ENCODE measurements at regions not wholly inside any gene's neighbourhood (a gene's known extent, or its start where the extent isn't known, plus 50 kb on each side); places are given as distances from the start of the nearest gene placed in this dataset.

DNA sequence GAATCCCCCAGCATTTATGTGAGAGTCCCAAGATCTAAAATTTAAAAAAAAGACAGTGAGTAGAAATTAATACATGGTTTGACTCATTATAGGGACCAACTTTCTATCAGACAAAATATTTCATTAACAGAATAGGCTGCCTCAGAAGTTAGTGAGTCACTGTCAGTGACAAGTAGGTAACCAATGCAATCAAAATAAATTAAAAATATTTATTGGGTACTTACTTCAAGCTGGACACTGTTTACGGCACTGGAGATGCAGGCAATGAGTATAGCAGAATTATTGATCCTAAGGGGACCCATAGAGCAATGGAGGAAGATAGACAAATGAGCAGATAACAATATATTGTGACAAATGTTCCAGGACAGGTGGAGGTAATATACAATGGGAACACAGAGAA is 135.6 kb upstream of the BCL6 start:
- H3K36me3 ChIP-seq (ENCODE audit: control insufficient read depth in 2 of 3, insufficient read depth in 3 of 3, low read length in 3 of 3), result no peaks in the 10 kb centered on the region
- H3K9me3 ChIP-seq (ENCODE audit: control insufficient read depth in 2 of 3, insufficient read depth in 1 of 3, low read length in 3 of 3), result no peaks in the 10 kb centered on the region
- H3K9ac ChIP-seq (ENCODE audit: low read length in 3 of 3), result no peak overlapping the region
- no peaks in the 10 kb centered on the region for H3K4me1 ChIP-seq (ENCODE audit: control insufficient read depth in 2 of 3, insufficient read depth in 2 of 3, low read depth in 1 of 3, low read length in 3 of 3)
- DNase-seq, result no peak
- TF ChIP-seq, protein P1, sequence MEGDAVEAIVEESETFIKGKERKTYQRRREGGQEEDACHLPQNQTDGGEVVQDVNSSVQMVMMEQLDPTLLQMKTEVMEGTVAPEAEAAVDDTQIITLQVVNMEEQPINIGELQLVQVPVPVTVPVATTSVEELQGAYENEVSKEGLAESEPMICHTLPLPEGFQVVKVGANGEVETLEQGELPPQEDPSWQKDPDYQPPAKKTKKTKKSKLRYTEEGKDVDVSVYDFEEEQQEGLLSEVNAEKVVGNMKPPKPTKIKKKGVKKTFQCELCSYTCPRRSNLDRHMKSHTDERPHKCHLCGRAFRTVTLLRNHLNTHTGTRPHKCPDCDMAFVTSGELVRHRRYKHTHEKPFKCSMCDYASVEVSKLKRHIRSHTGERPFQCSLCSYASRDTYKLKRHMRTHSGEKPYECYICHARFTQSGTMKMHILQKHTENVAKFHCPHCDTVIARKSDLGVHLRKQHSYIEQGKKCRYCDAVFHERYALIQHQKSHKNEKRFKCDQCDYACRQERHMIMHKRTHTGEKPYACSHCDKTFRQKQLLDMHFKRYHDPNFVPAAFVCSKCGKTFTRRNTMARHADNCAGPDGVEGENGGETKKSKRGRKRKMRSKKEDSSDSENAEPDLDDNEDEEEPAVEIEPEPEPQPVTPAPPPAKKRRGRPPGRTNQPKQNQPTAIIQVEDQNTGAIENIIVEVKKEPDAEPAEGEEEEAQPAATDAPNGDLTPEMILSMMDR (IDR thresholded peaks at IDR 0.05; ENCODE audit: borderline replicate concordance, extremely low read depth, insufficient read depth), result no peak
- no peaks in the 10 kb centered on the region for H3K27me3 ChIP-seq (ENCODE audit: control insufficient read depth, insufficient read depth, low read length)
- no peak overlapping the region for H3K27ac ChIP-seq (ENCODE audit: low read depth in 2 of 2, low read length in 2 of 2)
- no peak for FAIRE-seq
- intact Hi-C loops (cut with DNase I), result no loop called here
- H3K4me3 ChIP-seq (ENCODE audit: low read length in 3 of 3), result no peak overlapping the region

GRCh38 chr3:187888701-187889100 is 143.4 kb upstream of the BCL6 start:
- Histone ChIP-seq H3K27ac (ENCODE audit: low read depth in 2 of 2, low read length in 2 of 2) (no peak overlapping the region), H3K36me3 (ENCODE audit: control insufficient read depth in 2 of 3, insufficient read depth in 3 of 3, low read length in 3 of 3) (no peaks in the 10 kb centered on the region)

GRCh38 chr3:187889106-187889505 is 143.8 kb upstream of the BCL6 start:
- Histone ChIP-seq H3K9me3 (ENCODE audit: control insufficient read depth in 2 of 3, insufficient read depth in 1 of 3, low read length in 3 of 3) (no peaks in the 10 kb centered on the region), H3K4me3 (ENCODE audit: low read length in 3 of 3) (no peak overlapping the region), H3K36me3 (ENCODE audit: control insufficient read depth in 2 of 3, insufficient read depth in 3 of 3, low read length in 3 of 3) (no peaks in the 10 kb centered on the region), H3K9ac (ENCODE audit: low read length in 3 of 3) (no peak overlapping the region), H3K27ac (ENCODE audit: low read depth in 2 of 2, low read length in 2 of 2) (no peak overlapping the region), H3K27me3 (ENCODE audit: control insufficient read depth, insufficient read depth, low read length) (no peaks in the 10 kb centered on the region), H3K4me1 (ENCODE audit: control insufficient read depth in 2 of 3, insufficient read depth in 2 of 3, low read depth in 1 of 3, low read length in 3 of 3) (no peaks in the 10 kb centered on the region)
- TF ChIP-seq, protein P1 (IDR thresholded peaks at IDR 0.05; ENCODE audit: borderline replicate concordance, extremely low read depth, insufficient read depth), result no peak
- intact Hi-C loops (cut with DNase I), result no loop called here
- FAIRE-seq, result no peak
- DNase-seq, result no peak

More at GRCh38 chr3:187888701-187889100, 143.4 kb upstream of the BCL6 start:
- H3K9ac ChIP-seq (ENCODE audit: low read length in 3 of 3), result no peak overlapping the region
- no peaks in the 10 kb centered on the region for H3K9me3 ChIP-seq (ENCODE audit: control insufficient read depth in 2 of 3, insufficient read depth in 1 of 3, low read length in 3 of 3)
- H3K27me3 ChIP-seq (ENCODE audit: control insufficient read depth, insufficient read depth, low read length), result no peaks in the 10 kb centered on the region
- no peaks in the 10 kb centered on the region for H3K4me1 ChIP-seq (ENCODE audit: control insufficient read depth in 2 of 3, insufficient read depth in 2 of 3, low read depth in 1 of 3, low read length in 3 of 3)
- DNase-seq (no peak), FAIRE-seq (no peak)
- H3K4me3 ChIP-seq (ENCODE audit: low read length in 3 of 3), result no peak overlapping the region
- TF ChIP-seq, protein P1 (IDR thresholded peaks at IDR 0.05; ENCODE audit: borderline replicate concordance, extremely low read depth, insufficient read depth), result no peak
- intact Hi-C loops (cut with DNase I), result no loop called here

Data from kidney (tissue), 13 donors.